GM19455 (cell line): ENCODE measurements at regions not wholly inside any gene's neighbourhood (a gene's known extent, or its start where the extent isn't known, plus 50 kb on each side); places are given as distances from the start of the nearest gene placed in this dataset.
"Not testable (repeated sequence)": the region's sequence is repeated elsewhere in the genome, so short reads cannot be mapped to it uniquely, and the experiment has no call there.

ENCODE experiments used
- ATAC-seq: cut with Tn5 transposase; IDR thresholded peaks from one replicate; pipeline ENCODE4 v1.9.1; 2021; ENCODE audit not compliant: unreplicated experiment

- no peak for ATAC-seq
Measured at GRCh38 chr3:29011441-29011840, 269.4 kb upstream of the RBMS3 start.

- ATAC-seq = no peak
Measured at GRCh38 chr3:29011966-29012365, 268.9 kb upstream of the RBMS3 start.

- ATAC-seq = no peak
Measured at GRCh38 chr3:29022976-29023375, 257.9 kb upstream of the RBMS3 start.

GRCh38 chr3:29026286-29026685 is 254.6 kb upstream of the RBMS3 start:
- ATAC-seq = peak; percentile 89

- ATAC-seq = no peak
Measured at GRCh38 chr3:29026959-29027358, 253.9 kb upstream of the RBMS3 start.

GRCh38 chr3:29031175-29031574 is 249.7 kb upstream of the RBMS3 start:
- ATAC-seq = not testable (repeated sequence)

- ATAC-seq = no peak
Measured at GRCh38 chr3:29033511-29033910, 247.4 kb upstream of the RBMS3 start.

GRCh38 chr3:29050155-29050554 is 230.7 kb upstream of the RBMS3 start:
- ATAC-seq = no peak

GRCh38 chr3:29057326-29057725 is 223.5 kb upstream of the RBMS3 start:
- no peak for ATAC-seq

- ATAC-seq = no peak
Measured at GRCh38 chr3:29064085-29064484, 216.8 kb upstream of the RBMS3 start.

- ATAC-seq = no peak
Measured at GRCh38 chr3:29065211-29065785, 215.6 kb upstream of the RBMS3 start.

- ATAC-seq = no peak
Measured at GRCh38 chr3:29067007-29067406, 213.9 kb upstream of the RBMS3 start.

- no peak for ATAC-seq
Measured at GRCh38 chr3:29070959-29071634, 209.8 kb upstream of the RBMS3 start.

GRCh38 chr3:29072611-29073010 is 208.3 kb upstream of the RBMS3 start:
- ATAC-seq = no peak

- ATAC-seq = no peak
Measured at GRCh38 chr3:29077356-29077755, 203.5 kb upstream of the RBMS3 start.

GRCh38 chr3:29079358-29079757 is 201.5 kb upstream of the RBMS3 start:
- no peak for ATAC-seq

- no peak for ATAC-seq
Measured at GRCh38 chr3:29080967-29081366, 199.9 kb upstream of the RBMS3 start.

GRCh38 chr3:29083081-29083480 is 197.8 kb upstream of the RBMS3 start:
- ATAC-seq = no peak

- ATAC-seq = no peak
Measured at GRCh38 chr3:29083676-29084075, 197.2 kb upstream of the RBMS3 start.

GRCh38 chr3:29088579-29088978 is 192.3 kb upstream of the RBMS3 start:
- no peak for ATAC-seq

GRCh38 chr3:29090912-29091597 is 189.8 kb upstream of the RBMS3 start:
- ATAC-seq = no peak

- no peak for ATAC-seq
Measured at GRCh38 chr3:29091599-29092189, 189.2 kb upstream of the RBMS3 start.
